Hepatocyte (in vitro differentiated cells): ENCODE measurements at regions not wholly inside any gene's neighbourhood (a gene's known extent, or its start where the extent isn't known, plus 50 kb on each side); places are given as distances from the start of the nearest gene placed in this dataset.

Experiments
- EZH2 ChIP-seq: fragments of 200-600 bp; sonication (generic); IDR thresholded peaks from 2 replicates; pipeline ENCODE4 v1.6.1; 2016; ENCODE audit warnings: antibody characterized with exemption, mild to moderate bottlenecking, borderline replicate concordance
- EZH2phosphoT487 ChIP-seq: fragments of 200-600 bp; sonication (generic); IDR thresholded peaks from one replicate; pipeline ENCODE4 v1.6.1; 2018; ENCODE audit warnings: antibody characterized with exemption, mild to moderate bottlenecking, low read depth, moderate library complexity; ENCODE audit not compliant: unreplicated experiment, severe bottlenecking
- TF ChIP-seq, protein P1 (sequence below): fragments of 200-600 bp; sonication (generic); IDR thresholded peaks from 2 replicates; pipeline ENCODE4 v1.5.1; 2016; ENCODE audit warnings: antibody characterized with exemption, mild to moderate bottlenecking; ENCODE audit not compliant: poor library complexity

DNA sequence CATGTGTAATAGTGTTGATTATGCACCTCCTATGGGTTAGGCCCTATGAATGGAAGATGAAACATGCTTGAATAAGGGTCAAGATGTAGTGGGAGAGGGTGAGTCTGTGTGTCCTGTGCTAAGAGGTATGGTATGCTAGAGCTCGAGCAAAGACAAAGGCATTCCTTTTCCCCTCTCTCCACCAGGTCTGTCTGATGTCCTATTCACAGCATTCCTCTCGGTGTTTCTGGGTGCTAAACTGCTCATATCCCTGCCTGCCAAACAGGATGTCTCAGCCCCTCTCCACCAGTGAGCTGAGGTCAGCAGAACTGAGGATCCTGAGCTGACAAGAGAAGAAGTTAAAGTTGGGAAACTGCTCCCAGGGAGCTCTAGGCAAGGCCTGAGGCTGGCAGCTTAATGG lies 344.9 kb downstream of the TSN start:
- TF ChIP-seq EZH2phosphoT487 (no peak), EZH2 (no peak)
- TF ChIP-seq, protein P1, sequence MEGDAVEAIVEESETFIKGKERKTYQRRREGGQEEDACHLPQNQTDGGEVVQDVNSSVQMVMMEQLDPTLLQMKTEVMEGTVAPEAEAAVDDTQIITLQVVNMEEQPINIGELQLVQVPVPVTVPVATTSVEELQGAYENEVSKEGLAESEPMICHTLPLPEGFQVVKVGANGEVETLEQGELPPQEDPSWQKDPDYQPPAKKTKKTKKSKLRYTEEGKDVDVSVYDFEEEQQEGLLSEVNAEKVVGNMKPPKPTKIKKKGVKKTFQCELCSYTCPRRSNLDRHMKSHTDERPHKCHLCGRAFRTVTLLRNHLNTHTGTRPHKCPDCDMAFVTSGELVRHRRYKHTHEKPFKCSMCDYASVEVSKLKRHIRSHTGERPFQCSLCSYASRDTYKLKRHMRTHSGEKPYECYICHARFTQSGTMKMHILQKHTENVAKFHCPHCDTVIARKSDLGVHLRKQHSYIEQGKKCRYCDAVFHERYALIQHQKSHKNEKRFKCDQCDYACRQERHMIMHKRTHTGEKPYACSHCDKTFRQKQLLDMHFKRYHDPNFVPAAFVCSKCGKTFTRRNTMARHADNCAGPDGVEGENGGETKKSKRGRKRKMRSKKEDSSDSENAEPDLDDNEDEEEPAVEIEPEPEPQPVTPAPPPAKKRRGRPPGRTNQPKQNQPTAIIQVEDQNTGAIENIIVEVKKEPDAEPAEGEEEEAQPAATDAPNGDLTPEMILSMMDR = no peak
